ENCODE measurements at regions not wholly inside any gene's neighbourhood (a gene's known extent, or its start where the extent isn't known, plus 50 kb on each side); places are given as distances from the start of the nearest gene placed in this dataset.

DNA sequence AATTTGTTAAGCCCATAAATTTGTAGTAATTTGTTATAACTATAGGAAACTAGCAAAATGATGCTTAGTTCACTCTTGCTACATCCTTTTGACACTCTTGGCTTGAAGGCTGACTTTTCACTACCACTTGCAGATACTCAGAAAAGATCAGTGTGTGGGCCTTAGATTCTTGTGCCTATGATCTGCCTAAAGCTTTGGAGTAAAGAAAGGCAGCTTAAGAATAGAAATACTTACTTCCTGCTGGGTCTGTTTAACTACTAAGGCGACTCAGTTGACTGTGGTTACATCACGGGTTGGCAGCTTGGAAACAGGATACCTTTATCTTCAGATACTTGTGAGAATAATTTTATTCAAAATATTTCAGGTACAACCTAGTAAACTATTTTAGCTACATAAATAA, 201.4 kb upstream of the FMR1 start:
- TF ChIP-seq FOS (IDR thresholded peaks at IDR 0.05; ENCODE audit: low read depth, low read length), result no peak
- TF ChIP-seq, protein P1, sequence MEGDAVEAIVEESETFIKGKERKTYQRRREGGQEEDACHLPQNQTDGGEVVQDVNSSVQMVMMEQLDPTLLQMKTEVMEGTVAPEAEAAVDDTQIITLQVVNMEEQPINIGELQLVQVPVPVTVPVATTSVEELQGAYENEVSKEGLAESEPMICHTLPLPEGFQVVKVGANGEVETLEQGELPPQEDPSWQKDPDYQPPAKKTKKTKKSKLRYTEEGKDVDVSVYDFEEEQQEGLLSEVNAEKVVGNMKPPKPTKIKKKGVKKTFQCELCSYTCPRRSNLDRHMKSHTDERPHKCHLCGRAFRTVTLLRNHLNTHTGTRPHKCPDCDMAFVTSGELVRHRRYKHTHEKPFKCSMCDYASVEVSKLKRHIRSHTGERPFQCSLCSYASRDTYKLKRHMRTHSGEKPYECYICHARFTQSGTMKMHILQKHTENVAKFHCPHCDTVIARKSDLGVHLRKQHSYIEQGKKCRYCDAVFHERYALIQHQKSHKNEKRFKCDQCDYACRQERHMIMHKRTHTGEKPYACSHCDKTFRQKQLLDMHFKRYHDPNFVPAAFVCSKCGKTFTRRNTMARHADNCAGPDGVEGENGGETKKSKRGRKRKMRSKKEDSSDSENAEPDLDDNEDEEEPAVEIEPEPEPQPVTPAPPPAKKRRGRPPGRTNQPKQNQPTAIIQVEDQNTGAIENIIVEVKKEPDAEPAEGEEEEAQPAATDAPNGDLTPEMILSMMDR (conservative IDR thresholded peaks at IDR 0.05; ENCODE audit: low read depth, low read length), result no peak
- no peak for TF ChIP-seq RAD21 (IDR thresholded peaks at IDR 0.05; ENCODE audit: low read length)
- TF ChIP-seq, protein P2, sequence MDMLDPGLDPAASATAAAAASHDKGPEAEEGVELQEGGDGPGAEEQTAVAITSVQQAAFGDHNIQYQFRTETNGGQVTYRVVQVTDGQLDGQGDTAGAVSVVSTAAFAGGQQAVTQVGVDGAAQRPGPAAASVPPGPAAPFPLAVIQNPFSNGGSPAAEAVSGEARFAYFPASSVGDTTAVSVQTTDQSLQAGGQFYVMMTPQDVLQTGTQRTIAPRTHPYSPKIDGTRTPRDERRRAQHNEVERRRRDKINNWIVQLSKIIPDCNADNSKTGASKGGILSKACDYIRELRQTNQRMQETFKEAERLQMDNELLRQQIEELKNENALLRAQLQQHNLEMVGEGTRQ (IDR thresholded peaks at IDR 0.05; ENCODE audit: low read depth, low read length), result no peak
- no peak for TF ChIP-seq POLR2A (IDR thresholded peaks at IDR 0.05; ENCODE audit: low read depth, low read length)
- no peak for TF ChIP-seq CHD1 (IDR thresholded peaks at IDR 0.05; ENCODE audit: low read depth, low read length)
- TF ChIP-seq NFE2L2 (IDR thresholded peaks at IDR 0.05; ENCODE audit: low read depth, low read length), result no peak
- no peak for TF ChIP-seq RFX5 (IDR thresholded peaks at IDR 0.05; ENCODE audit: low read depth, low read length)
- TF ChIP-seq, protein P3, sequence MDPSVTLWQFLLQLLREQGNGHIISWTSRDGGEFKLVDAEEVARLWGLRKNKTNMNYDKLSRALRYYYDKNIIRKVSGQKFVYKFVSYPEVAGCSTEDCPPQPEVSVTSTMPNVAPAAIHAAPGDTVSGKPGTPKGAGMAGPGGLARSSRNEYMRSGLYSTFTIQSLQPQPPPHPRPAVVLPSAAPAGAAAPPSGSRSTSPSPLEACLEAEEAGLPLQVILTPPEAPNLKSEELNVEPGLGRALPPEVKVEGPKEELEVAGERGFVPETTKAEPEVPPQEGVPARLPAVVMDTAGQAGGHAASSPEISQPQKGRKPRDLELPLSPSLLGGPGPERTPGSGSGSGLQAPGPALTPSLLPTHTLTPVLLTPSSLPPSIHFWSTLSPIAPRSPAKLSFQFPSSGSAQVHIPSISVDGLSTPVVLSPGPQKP (IDR thresholded peaks at IDR 0.05; ENCODE audit: borderline replicate concordance, low read depth, low read length), result no peak

Measured in IMR-90 (cell line).